ENCODE measurements at regions not wholly inside any gene's neighbourhood (a gene's known extent, or its start where the extent isn't known, plus 50 kb on each side); places are given as distances from the start of the nearest gene placed in this dataset.

- peaks cover 7% of the 10 kb centered on the region for H3K9me3 Mint-ChIP-seq
- no peaks in the 10 kb centered on the region for H3K4me1 Mint-ChIP-seq
These were observed 779.5 kb downstream of the METTL15 start for GRCh38 chr11:28887681-28888080.

GRCh38 chr11:28879869-28880268 is 771.7 kb downstream of the METTL15 start:
- no peaks in the 10 kb centered on the region for H3K36me3 Mint-ChIP-seq (ENCODE audit: low read depth)
- H3K27me3 Mint-ChIP-seq (ENCODE audit: low read depth), result peaks cover 3% of the 10 kb centered on the region
- TF ChIP-seq CTCF (conservative IDR thresholded peaks at IDR 0.05), result no peak
- no peaks in the 10 kb centered on the region for H3K4me1 Mint-ChIP-seq
- no peak for DNase-seq (ENCODE audit: low read depth, low spot score)
- H3K27ac Mint-ChIP-seq (ENCODE audit: unreplicated experiment), result no peak overlapping the region
- no peaks in the 10 kb centered on the region for H3K9me3 Mint-ChIP-seq
- H3K4me3 Mint-ChIP-seq, result no peak overlapping the region

More at GRCh38 chr11:28887681-28888080, 779.5 kb downstream of the METTL15 start:
- no peak for TF ChIP-seq CTCF (conservative IDR thresholded peaks at IDR 0.05)
- no peak overlapping the region for H3K27ac Mint-ChIP-seq (ENCODE audit: unreplicated experiment)
- peaks cover 3% of the 10 kb centered on the region for H3K27me3 Mint-ChIP-seq (ENCODE audit: low read depth)
- no peak for DNase-seq (ENCODE audit: low read depth, low spot score)
- no peaks in the 10 kb centered on the region for H3K36me3 Mint-ChIP-seq (ENCODE audit: low read depth)
- no peak overlapping the region for H3K4me3 Mint-ChIP-seq

DNA sequence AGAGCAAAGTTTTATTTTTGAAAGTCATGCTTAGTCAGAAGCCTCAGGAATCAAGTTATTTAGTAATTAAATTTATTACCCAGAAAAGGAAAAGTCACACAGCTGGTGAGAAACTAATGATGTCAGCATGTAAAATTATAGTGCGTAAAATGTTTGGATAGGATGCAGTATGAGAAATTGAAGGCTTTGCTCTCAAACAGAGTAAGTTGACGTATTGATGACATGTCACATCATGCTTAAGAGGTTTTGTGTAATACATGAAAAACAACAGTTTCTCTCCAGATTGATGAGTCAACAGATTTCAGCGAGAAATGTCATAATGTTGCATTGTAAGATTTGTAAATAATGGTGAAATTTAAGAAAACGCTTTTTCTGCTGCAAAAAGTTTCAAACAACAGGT is 769.8 kb downstream of the METTL15 start:
- no peak overlapping the region for H3K27ac Mint-ChIP-seq (ENCODE audit: unreplicated experiment)
- no peaks in the 10 kb centered on the region for H3K27me3 Mint-ChIP-seq (ENCODE audit: low read depth)
- no peaks in the 10 kb centered on the region for H3K36me3 Mint-ChIP-seq (ENCODE audit: low read depth)

DNA sequence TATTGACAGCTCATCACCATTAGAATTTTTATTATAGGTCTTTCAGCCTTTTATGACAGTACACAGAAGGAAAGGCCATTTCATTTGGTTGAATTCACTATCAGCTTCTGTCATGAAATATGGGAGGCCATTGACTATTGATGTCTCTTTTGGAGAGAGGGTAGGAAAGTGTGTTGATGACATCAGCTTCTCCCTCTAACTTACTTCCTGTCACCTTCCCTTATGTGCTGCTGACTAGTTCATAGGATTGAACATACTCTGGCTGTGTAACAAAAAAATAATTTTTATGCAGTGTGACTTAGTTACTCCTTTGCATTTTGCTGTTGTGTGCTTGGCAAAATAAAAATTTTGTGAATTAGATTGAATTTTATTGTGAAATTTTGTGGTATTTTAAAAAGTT is 769.2 kb downstream of the METTL15 start:
- Mint-ChIP-seq H3K27me3 (ENCODE audit: low read depth) (no peaks in the 10 kb centered on the region), H3K36me3 (ENCODE audit: low read depth) (no peaks in the 10 kb centered on the region), H3K9me3 (no peaks in the 10 kb centered on the region), H3K27ac (ENCODE audit: unreplicated experiment) (no peak overlapping the region), H3K4me3 (no peak overlapping the region), H3K4me1 (no peaks in the 10 kb centered on the region)
- DNase-seq (ENCODE audit: low read depth, low spot score), result no peak
- no peak for TF ChIP-seq CTCF (conservative IDR thresholded peaks at IDR 0.05)

More for the DNA sequence above, 769.8 kb downstream of the METTL15 start:
- no peaks in the 10 kb centered on the region for H3K9me3 Mint-ChIP-seq
- H3K4me1 Mint-ChIP-seq, result no peaks in the 10 kb centered on the region
- no peak overlapping the region for H3K4me3 Mint-ChIP-seq
- no peak for TF ChIP-seq CTCF (conservative IDR thresholded peaks at IDR 0.05)
- DNase-seq (ENCODE audit: low read depth, low spot score), result no peak

- no peak for TF ChIP-seq CTCF (conservative IDR thresholded peaks at IDR 0.05)
- Mint-ChIP-seq H3K36me3 (ENCODE audit: low read depth) (no peaks in the 10 kb centered on the region), H3K4me1 (no peaks in the 10 kb centered on the region), H3K27me3 (ENCODE audit: low read depth) (no peaks in the 10 kb centered on the region), H3K9me3 (peaks cover 5% of the 10 kb centered on the region), H3K4me3 (no peak overlapping the region), H3K27ac (ENCODE audit: unreplicated experiment) (no peak overlapping the region)
- no peak for DNase-seq (ENCODE audit: low read depth, low spot score)
These were observed 766.5 kb downstream of the METTL15 start for GRCh38 chr11:28874706-28875105.

- Mint-ChIP-seq H3K9me3 (peaks cover 7% of the 10 kb centered on the region), H3K4me1 (no peaks in the 10 kb centered on the region), H3K27ac (ENCODE audit: unreplicated experiment) (no peak overlapping the region), H3K36me3 (ENCODE audit: low read depth) (no peaks in the 10 kb centered on the region), H3K4me3 (no peak overlapping the region), H3K27me3 (ENCODE audit: low read depth) (no peaks in the 10 kb centered on the region)
- no peak for TF ChIP-seq CTCF (conservative IDR thresholded peaks at IDR 0.05)
- DNase-seq (ENCODE audit: low read depth, low spot score), result no peak
These were observed 762.9 kb downstream of the METTL15 start for GRCh38 chr11:28871090-28871489.
